CD14-positive monocyte (primary cell): ENCODE measurements at regions not wholly inside any gene's neighbourhood (a gene's known extent, or its start where the extent isn't known, plus 50 kb on each side); places are given as distances from the start of the nearest gene placed in this dataset.

Experiments
- DNase-seq, 3 donors: peaks; one replicate each; pipeline ENCODE4 v3.0.0-alpha.2; 2011 to 2022
- H2AFZ ChIP-seq: 2 replicates; pipeline ENCODE4 v1.6.0; 2012; ENCODE audit warnings: mild to moderate bottlenecking, low read depth, low read length, inconsistent platforms; ENCODE audit not compliant: insufficient read depth, poor library complexity, severe bottlenecking
- H3K27ac ChIP-seq, 2 donors: 1 replicate in 1 of 2; 2 replicates in 1 of 2; pipeline ENCODE4 v1.5.1; 2012 to 2013; ENCODE audit warnings: low read length in 2 of 2, control low read depth in 1 of 2, inconsistent platforms in 1 of 2, low read depth in 1 of 2, mild to moderate bottlenecking in 1 of 2
- H3K27me3 ChIP-seq, 2 donors: one replicate each; pipeline versions ENCODE4 v1.6.0 to v1.6.1; 2011 to 2013; ENCODE audit warnings: low read length in 2 of 2; ENCODE audit not compliant: control insufficient read depth in 2 of 2, insufficient read depth in 2 of 2
- H3K36me3 ChIP-seq, 2 donors: replicated peaks in 1 of 2; 1 replicate in 1 of 2; 2 replicates in 1 of 2; pipeline versions ENCODE4 v1.5.1 to v1.6.1; 2012 to 2013; ENCODE audit warnings: low read length in 2 of 2, control low read depth in 1 of 2, inconsistent platforms in 1 of 2, mild to moderate bottlenecking in 1 of 2; ENCODE audit not compliant: insufficient read depth in 2 of 2, control insufficient read depth in 1 of 2
- H3K4me1 ChIP-seq, 2 donors: 1 replicate in 1 of 2; 2 replicates in 1 of 2; pipeline versions ENCODE4 v1.5.1 to v1.6.1; 2012 to 2013; ENCODE audit warnings: low read length in 2 of 2, control low read depth in 1 of 2, inconsistent platforms in 1 of 2, mild to moderate bottlenecking in 1 of 2, moderate library complexity in 1 of 2; ENCODE audit not compliant: insufficient read depth in 2 of 2, control insufficient read depth in 1 of 2
- H3K4me2 ChIP-seq: replicated peaks from 2 replicates; pipeline ENCODE3; 2012; ENCODE audit warnings: low read length, moderate library complexity, mild to moderate bottlenecking; ENCODE audit not compliant: poor library complexity, severe bottlenecking; ENCODE audit errors: extremely low read depth
- H3K4me3 ChIP-seq, 3 experiments: fragments of 200-600 bp in 1 of 3; sonication (generic) in 1 of 3; replicated peaks in 1 of 3; 1 replicate in 2 of 3; 2 replicates in 1 of 3; pipeline ENCODE4 v1.5.1; 2011 to 2013; ENCODE audit warnings: low read length in 3 of 3, mild to moderate bottlenecking in 3 of 3, control low read depth in 2 of 3, low read depth in 2 of 3, inconsistent platforms in 1 of 3, moderate library complexity in 1 of 3
- H3K79me2 ChIP-seq: 2 replicates; pipeline ENCODE4 v1.6.0; 2012; ENCODE audit warnings: mild to moderate bottlenecking, control low read depth, inconsistent platforms, low read length, moderate library complexity; ENCODE audit not compliant: insufficient read depth
- H3K9ac ChIP-seq: 2 replicates; pipeline ENCODE4 v1.6.0; 2017; ENCODE audit warnings: low read length, mild to moderate bottlenecking; ENCODE audit not compliant: insufficient read depth, poor library complexity, severe bottlenecking
- H3K9me3 ChIP-seq, 2 donors: replicated peaks in 1 of 2; 1 replicate in 1 of 2; 2 replicates in 1 of 2; pipeline versions ENCODE4 v1.5.1 to v1.6.1; 2012 to 2013; ENCODE audit warnings: low read length in 2 of 2, control low read depth in 1 of 2; ENCODE audit not compliant: control insufficient read depth in 1 of 2, insufficient read depth in 1 of 2
- H4K20me1 ChIP-seq: 2 replicates; pipeline ENCODE4 v1.6.0; 2012; ENCODE audit warnings: mild to moderate bottlenecking, low read length, control low read depth, moderate library complexity; ENCODE audit not compliant: insufficient read depth
- H3K27ac Mint-ChIP-seq, 7 donors: one replicate each; pipeline ENCODE4 v1.8.0; 2020; ENCODE audit warnings: mild to moderate bottlenecking in 7 of 7, mixed read lengths in 7 of 7, moderate library complexity in 6 of 7, inconsistent platforms in 2 of 7
- H3K27me3 Mint-ChIP-seq, 3 donors: one replicate each; pipeline ENCODE4 v1.8.0; 2021 to 2022; ENCODE audit warnings: low read depth in 3 of 3, mild to moderate bottlenecking in 3 of 3, mixed read lengths in 3 of 3, moderate library complexity in 3 of 3, inconsistent platforms in 1 of 3
- H3K36me3 Mint-ChIP-seq, 2 donors: one replicate each; pipeline ENCODE4 v1.8.0; 2020; ENCODE audit warnings: mixed read lengths in 2 of 2, inconsistent platforms in 1 of 2, mild to moderate bottlenecking in 1 of 2
- H3K4me1 Mint-ChIP-seq: one replicate; pipeline ENCODE4 v1.8.0; 2020; ENCODE audit warnings: mild to moderate bottlenecking, mixed read lengths
- H3K4me3 Mint-ChIP-seq, 2 donors: one replicate each; pipeline ENCODE4 v1.8.0; 2020; ENCODE audit warnings: mild to moderate bottlenecking in 2 of 2, mixed read lengths in 2 of 2, moderate library complexity in 1 of 2
- H3K9me3 Mint-ChIP-seq, 7 donors: one replicate each; pipeline ENCODE4 v1.8.0; 2020 to 2022; ENCODE audit warnings: mixed read lengths in 7 of 7, mild to moderate bottlenecking in 6 of 7, moderate library complexity in 6 of 7, inconsistent platforms in 2 of 7
- CTCF ChIP-seq: fragments of 200-600 bp; IDR thresholded peaks from one replicate; pipeline ENCODE4 v1.8.0; 2022; ENCODE audit warnings: antibody characterized with exemption, mild to moderate bottlenecking
- WGBS: methylation state at CpG from one replicate; pipeline ENCODE4 v1.1.5; 2013; ENCODE audit warnings: missing lambda C conversion rate; ENCODE audit not compliant: insufficient coverage; 5-methylcytosine and 5-hydroxymethylcytosine counted together
- intact Hi-C, 2 donors: fragments of 100-400 bp; cut with micrococcal nuclease; formaldehyde crosslinking; loops; one replicate each; pipeline versions ENCODE4 v1.15.0 to v1.15.1; 2023

GRCh38 chr22:49053578-49053977 is 774.1 kb downstream of the BRD1 start:
- H3K4me1 ChIP-seq = no peaks in the 10 kb centered on the region
- no peaks in the 10 kb centered on the region for H3K36me3 Mint-ChIP-seq
- no peaks in the 10 kb centered on the region for H3K79me2 ChIP-seq
- H3K9me3 Mint-ChIP-seq = peaks cover 0 to 3% (median 0%) of the 10 kb centered on the region in 7 donors
- no peak overlapping the region for H3K9ac ChIP-seq
- no peaks in the 10 kb centered on the region for H3K9me3 ChIP-seq
- H3K4me2 ChIP-seq = no peak overlapping the region
- H2AFZ ChIP-seq = no peak overlapping the region
- H4K20me1 ChIP-seq = no peaks in the 10 kb centered on the region
- H3K4me1 Mint-ChIP-seq = no peaks in the 10 kb centered on the region
- WGBS = no CpG with 5 or more reads among the region's 3 CpGs
- no peaks in the 10 kb centered on the region for H3K36me3 ChIP-seq
- TF ChIP-seq CTCF = no peak
- DNase-seq = no peak
- H3K4me3 ChIP-seq = no peak overlapping the region
- no peak overlapping the region for H3K4me3 Mint-ChIP-seq
- peaks cover 0 to 6% (median 3%) of the 10 kb centered on the region in 3 donors for H3K27me3 Mint-ChIP-seq
- no peak overlapping the region for H3K27ac Mint-ChIP-seq
- no peak overlapping the region for H3K27ac ChIP-seq
- intact Hi-C loops = no loop called here
- no peaks in the 10 kb centered on the region for H3K27me3 ChIP-seq

- Histone ChIP-seq H3K27me3 (no peaks in the 10 kb centered on the region), H3K4me3 (peak overlapping the region in 1 of 3 experiments; percentile 70), H4K20me1 (no peaks in the 10 kb centered on the region), H2AFZ (peak overlapping the region; percentile 42), H3K36me3 (no peaks in the 10 kb centered on the region), H3K27ac (no peak overlapping the region), H3K9me3 (no peaks in the 10 kb centered on the region), H3K9ac (no peak overlapping the region), H3K4me2 (peak overlapping the region; percentile 61), H3K79me2 (no peaks in the 10 kb centered on the region), H3K4me1 (no peaks in the 10 kb centered on the region)
- intact Hi-C loops = no loop called here
- no peak for TF ChIP-seq CTCF
- H3K36me3 Mint-ChIP-seq = no peaks in the 10 kb centered on the region
- H3K27ac Mint-ChIP-seq = peak overlapping the region in 1 of 7 donors; percentile 33
- H3K4me1 Mint-ChIP-seq = no peaks in the 10 kb centered on the region
- peaks cover 0 to 3% (median 0%) of the 10 kb centered on the region in 7 donors for H3K9me3 Mint-ChIP-seq
- H3K27me3 Mint-ChIP-seq = peaks cover 0 to 6% (median 3%) of the 10 kb centered on the region in 3 donors
- DNase-seq = no peak
- peak overlapping the region; percentile 71 to 85 for H3K4me3 Mint-ChIP-seq
- 82% methylated on average over 11 of the region's 12 CpGs for WGBS
Measured at GRCh38 chr22:49052560-49052959, 775.1 kb downstream of the BRD1 start.
